ENCODE measurements at regions not wholly inside any gene's neighbourhood (a gene's known extent, or its start where the extent isn't known, plus 50 kb on each side); places are given as distances from the start of the nearest gene placed in this dataset.

DNA sequence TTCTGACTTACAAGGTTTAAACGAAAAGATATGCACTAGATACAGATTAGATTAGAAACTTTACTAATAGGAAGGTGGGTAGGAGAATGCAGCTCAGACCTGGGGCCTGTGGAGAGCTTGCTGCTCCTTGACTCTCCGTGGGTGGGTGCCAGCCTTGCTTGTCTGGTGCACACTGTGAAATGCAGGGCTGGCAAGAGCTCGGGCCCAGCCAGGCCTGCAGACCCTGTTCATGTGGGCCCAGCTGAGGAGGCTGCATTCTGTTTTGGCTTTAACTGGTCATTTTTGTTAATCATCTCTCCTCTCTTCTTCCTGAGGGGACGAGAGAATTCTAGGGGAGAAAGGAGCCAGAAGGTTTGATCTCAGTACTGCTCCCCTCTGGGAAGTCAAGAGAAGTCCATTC, 325.4 kb downstream of the QKI start:
- H3K27ac ChIP-seq (ENCODE audit: low read length), result no peak overlapping the region
- no peak overlapping the region for H3K4me2 ChIP-seq (ENCODE audit: low read length)
- TF ChIP-seq EZH2 (IDR thresholded peaks at IDR 0.05; ENCODE audit: borderline replicate concordance, insufficient read depth, low read length, poor library complexity, severe bottlenecking), result no peak
- TF ChIP-seq MXI1 (conservative IDR thresholded peaks at IDR 0.05; ENCODE audit: poor library complexity, severe bottlenecking), result no peak
- no peak for TF ChIP-seq REST (IDR thresholded peaks at IDR 0.05; ENCODE audit: borderline replicate concordance)
- TF ChIP-seq RAD21 (conservative IDR thresholded peaks at IDR 0.05), result no peak
- TF ChIP-seq POLR2AphosphoS5 (IDR thresholded peaks at IDR 0.05), result no peak
- TF ChIP-seq TAF1 (IDR thresholded peaks at IDR 0.05; ENCODE audit: low read depth), result no peak
- TF ChIP-seq SMC3 (conservative IDR thresholded peaks at IDR 0.05; ENCODE audit: poor library complexity), result no peak
- TF ChIP-seq CTCF (IDR thresholded peaks at IDR 0.05; ENCODE audit: poor library complexity, severe bottlenecking), result no peak
- no peak for TF ChIP-seq EP300 (conservative IDR thresholded peaks at IDR 0.05; ENCODE audit: poor library complexity, severe bottlenecking)
- H2AFZ ChIP-seq (ENCODE audit: low read depth, low read length), result no peak overlapping the region
- H3K79me2 ChIP-seq (replicated peaks; ENCODE audit: insufficient read depth, low read length), result no peaks in the 10 kb centered on the region
- H3K9ac ChIP-seq (ENCODE audit: low read length), result no peak overlapping the region
- no peaks in the 10 kb centered on the region for H3K9me2 ChIP-seq (ENCODE audit: insufficient read depth, low read length)
- no peaks in the 10 kb centered on the region for H3K36me3 ChIP-seq (ENCODE audit: insufficient read depth, low read length)
- no peak overlapping the region for H3K4me3 ChIP-seq (ENCODE audit: low read length)
- no peaks in the 10 kb centered on the region for H3K27me3 ChIP-seq (ENCODE audit: insufficient read depth, low read depth, low read length)
- H3F3A ChIP-seq (ENCODE audit: insufficient read depth, low read length, poor library complexity, severe bottlenecking), result no peaks in the 10 kb centered on the region
- no peaks in the 10 kb centered on the region for H3K9me3 ChIP-seq (ENCODE audit: low read length)
- H4K20me1 ChIP-seq (ENCODE audit: insufficient read depth), result no peaks in the 10 kb centered on the region

- Histone ChIP-seq H3F3A (ENCODE audit: insufficient read depth, low read length, poor library complexity, severe bottlenecking) (no peaks in the 10 kb centered on the region), H3K4me2 (ENCODE audit: low read length) (no peak overlapping the region), H3K27me3 (ENCODE audit: insufficient read depth, low read depth, low read length) (no peaks in the 10 kb centered on the region), H3K79me2 (replicated peaks; ENCODE audit: insufficient read depth, low read length) (no peaks in the 10 kb centered on the region), H3K9me3 (ENCODE audit: low read length) (no peaks in the 10 kb centered on the region), H3K27ac (ENCODE audit: low read length) (no peak overlapping the region), H4K20me1 (ENCODE audit: insufficient read depth) (no peaks in the 10 kb centered on the region), H3K36me3 (ENCODE audit: insufficient read depth, low read length) (no peaks in the 10 kb centered on the region), H2AFZ (ENCODE audit: low read depth, low read length) (no peak overlapping the region), H3K9me2 (ENCODE audit: insufficient read depth, low read length) (no peaks in the 10 kb centered on the region), H3K4me3 (ENCODE audit: low read length) (no peak overlapping the region), H3K9ac (ENCODE audit: low read length) (no peak overlapping the region)
- TF ChIP-seq SMC3 (conservative IDR thresholded peaks at IDR 0.05; ENCODE audit: poor library complexity) (no peak), MXI1 (conservative IDR thresholded peaks at IDR 0.05; ENCODE audit: poor library complexity, severe bottlenecking) (no peak), RAD21 (conservative IDR thresholded peaks at IDR 0.05) (no peak), TAF1 (IDR thresholded peaks at IDR 0.05; ENCODE audit: low read depth) (no peak), REST (IDR thresholded peaks at IDR 0.05; ENCODE audit: borderline replicate concordance) (no peak), EP300 (conservative IDR thresholded peaks at IDR 0.05; ENCODE audit: poor library complexity, severe bottlenecking) (no peak), POLR2AphosphoS5 (IDR thresholded peaks at IDR 0.05) (no peak)
Observed at GRCh38 chr6:163739408-163739725, 324.8 kb downstream of the QKI start.

Data from neural cell (in vitro differentiated cells).